Breast epithelium (tissue), 4 donors: ENCODE measurements at regions not wholly inside any gene's neighbourhood (a gene's known extent, or its start where the extent isn't known, plus 50 kb on each side); places are given as distances from the start of the nearest gene placed in this dataset.

Source experiments
- DNase-seq, 2 donors: peaks; one replicate each; pipeline ENCODE4 v3.0.0-alpha.2; 2019; ENCODE audit warnings: low spot score in 2 of 2
- H3K27ac ChIP-seq, 2 donors: fragments of 200-600 bp; sonication (generic) in 1 of 2; one replicate each; pipeline ENCODE4 v1.5.1; 2016 to 2019; ENCODE audit warnings: mild to moderate bottlenecking in 1 of 2
- H3K27me3 ChIP-seq, 2 donors: fragments of 200-600 bp; sonication (generic) in 1 of 2; one replicate each; pipeline versions ENCODE4 v1.5.1 to v1.6.0; 2017 to 2019; ENCODE audit warnings: control low read depth in 1 of 2, mild to moderate bottlenecking in 1 of 2
- H3K36me3 ChIP-seq: fragments of 200-600 bp; one replicate; pipeline ENCODE4 v1.5.1; 2019
- H3K4me1 ChIP-seq, 2 donors: fragments of 200-600 bp; sonication (generic); one replicate each; pipeline ENCODE4 v1.5.1; 2016 to 2019; ENCODE audit warnings: control low read depth in 1 of 2
- H3K4me3 ChIP-seq, 3 donors: fragments of 200-600 bp; sonication (generic); 1 replicate in 2 of 3; 2 replicates in 1 of 3; pipeline ENCODE4 v1.5.1; 2016 to 2019; ENCODE audit warnings: mild to moderate bottlenecking in 3 of 3, moderate library complexity in 2 of 3
- H3K9me3 ChIP-seq, 2 donors: fragments of 200-600 bp; sonication (generic) in 1 of 2; one replicate each; pipeline ENCODE4 v1.5.1; 2016 to 2019; ENCODE audit warnings: control low read depth in 1 of 2
- POLR2A ChIP-seq: fragments of 450-650 bp; IDR thresholded peaks from one replicate; pipeline ENCODE4 v1.6.1; 2016; ENCODE audit warnings: antibody characterized with exemption, mild to moderate bottlenecking, moderate library complexity
- POLR2AphosphoS5 ChIP-seq, 3 donors: sonication (generic); formaldehyde crosslinking; IDR thresholded peaks; one replicate each; pipeline ENCODE4 v1.6.1; 2017; ENCODE audit warnings: antibody characterized with exemption in 3 of 3
- intact Hi-C: fragments of 100-400 bp; cut with DNase I; formaldehyde crosslinking; loops from one replicate; pipeline ENCODE4 v1.15.1; 2023; ENCODE audit warnings: low total_unique reads
- TF ChIP-seq, protein P1 (sequence below), 3 donors: fragments of 450-650 bp; IDR thresholded peaks; one replicate each; pipeline ENCODE4 v1.5.1; 2016 to 2017; ENCODE audit warnings: antibody characterized with exemption in 3 of 3, mild to moderate bottlenecking in 3 of 3, moderate library complexity in 3 of 3

- Histone ChIP-seq H3K36me3 (no peaks in the 10 kb centered on the region), H3K4me1 (no peaks in the 10 kb centered on the region), H3K9me3 (no peaks in the 10 kb centered on the region), H3K4me3 (no peak overlapping the region), H3K27me3 (no peaks in the 10 kb centered on the region), H3K27ac (no peak overlapping the region)
- TF ChIP-seq POLR2AphosphoS5 (IDR thresholded peaks at IDR 0.05) (no peak), POLR2A (no peak)
- TF ChIP-seq, protein P1, sequence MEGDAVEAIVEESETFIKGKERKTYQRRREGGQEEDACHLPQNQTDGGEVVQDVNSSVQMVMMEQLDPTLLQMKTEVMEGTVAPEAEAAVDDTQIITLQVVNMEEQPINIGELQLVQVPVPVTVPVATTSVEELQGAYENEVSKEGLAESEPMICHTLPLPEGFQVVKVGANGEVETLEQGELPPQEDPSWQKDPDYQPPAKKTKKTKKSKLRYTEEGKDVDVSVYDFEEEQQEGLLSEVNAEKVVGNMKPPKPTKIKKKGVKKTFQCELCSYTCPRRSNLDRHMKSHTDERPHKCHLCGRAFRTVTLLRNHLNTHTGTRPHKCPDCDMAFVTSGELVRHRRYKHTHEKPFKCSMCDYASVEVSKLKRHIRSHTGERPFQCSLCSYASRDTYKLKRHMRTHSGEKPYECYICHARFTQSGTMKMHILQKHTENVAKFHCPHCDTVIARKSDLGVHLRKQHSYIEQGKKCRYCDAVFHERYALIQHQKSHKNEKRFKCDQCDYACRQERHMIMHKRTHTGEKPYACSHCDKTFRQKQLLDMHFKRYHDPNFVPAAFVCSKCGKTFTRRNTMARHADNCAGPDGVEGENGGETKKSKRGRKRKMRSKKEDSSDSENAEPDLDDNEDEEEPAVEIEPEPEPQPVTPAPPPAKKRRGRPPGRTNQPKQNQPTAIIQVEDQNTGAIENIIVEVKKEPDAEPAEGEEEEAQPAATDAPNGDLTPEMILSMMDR (IDR thresholded peaks at IDR 0.05) = no peak
- intact Hi-C loops = no loop called here
- no peak for DNase-seq
These were observed 795.3 kb upstream of the CELF2 start for GRCh38 chr10:10222304-10222841.

- H3K4me1 ChIP-seq = no peaks in the 10 kb centered on the region
- H3K4me3 ChIP-seq = no peak overlapping the region
- TF ChIP-seq POLR2AphosphoS5 (IDR thresholded peaks at IDR 0.05) (no peak), POLR2A (no peak)
- TF ChIP-seq, protein P1 (IDR thresholded peaks at IDR 0.05) = no peak
- no peak overlapping the region for H3K27ac ChIP-seq
- H3K36me3 ChIP-seq = no peaks in the 10 kb centered on the region
- H3K27me3 ChIP-seq = no peaks in the 10 kb centered on the region
- H3K9me3 ChIP-seq = no peaks in the 10 kb centered on the region
- DNase-seq = no peak
- intact Hi-C loops = no loop called here
These were observed 794.5 kb upstream of the CELF2 start for GRCh38 chr10:10223131-10223530.

DNA sequence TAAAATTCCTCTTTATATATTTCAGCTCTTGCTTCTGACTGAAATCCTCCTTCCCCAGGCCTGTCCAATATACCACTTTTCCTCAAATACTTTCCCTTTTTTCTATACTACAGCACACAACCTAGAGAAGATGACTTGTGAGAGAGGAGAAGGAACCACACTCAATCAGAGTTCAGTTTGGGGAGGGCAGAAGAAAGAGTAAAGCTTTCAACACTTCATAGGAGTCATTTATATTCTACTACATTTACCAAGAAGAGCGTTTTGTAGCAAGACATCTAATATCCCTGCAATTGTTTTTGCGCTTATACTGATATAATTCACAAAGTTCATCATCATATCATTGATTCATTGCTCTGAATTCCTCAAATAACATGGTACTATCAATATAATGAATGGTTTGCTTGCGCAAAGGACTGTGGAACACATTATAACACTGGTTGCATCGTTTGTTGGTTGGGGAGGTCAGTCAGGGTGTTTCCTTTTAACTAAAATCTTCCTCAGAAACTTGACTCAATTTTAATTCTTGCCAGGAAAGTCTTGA is 792.5 kb upstream of the CELF2 start:
- intact Hi-C loops = no loop called here
- no peak overlapping the region for H3K4me3 ChIP-seq
- no peak overlapping the region for H3K27ac ChIP-seq
- H3K27me3 ChIP-seq = no peaks in the 10 kb centered on the region
- no peaks in the 10 kb centered on the region for H3K36me3 ChIP-seq
- no peaks in the 10 kb centered on the region for H3K4me1 ChIP-seq
- no peaks in the 10 kb centered on the region for H3K9me3 ChIP-seq
- TF ChIP-seq, protein P1 (IDR thresholded peaks at IDR 0.05) = no peak
- TF ChIP-seq POLR2AphosphoS5 (IDR thresholded peaks at IDR 0.05) (no peak), POLR2A (no peak)
- DNase-seq = no peak

DNA sequence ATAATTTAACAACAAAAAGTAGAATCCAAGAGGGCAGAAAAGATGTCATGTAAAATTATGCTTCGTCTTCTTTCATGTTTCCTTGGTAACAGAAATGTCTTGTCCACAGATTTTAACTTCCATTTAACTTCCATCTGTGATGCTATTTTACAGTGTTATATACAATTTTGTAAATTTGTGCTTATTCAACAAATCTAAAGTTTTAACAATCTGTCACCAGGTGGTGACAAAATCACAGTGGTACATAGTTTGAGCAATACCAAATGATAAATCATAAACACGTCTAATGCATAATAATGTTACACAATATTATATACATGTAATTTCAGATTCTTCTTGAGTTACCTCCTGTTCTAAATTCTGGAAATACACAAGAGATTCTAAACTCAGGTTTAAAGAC is 784.4 kb upstream of the CELF2 start:
- H3K27ac ChIP-seq = no peak overlapping the region
- H3K36me3 ChIP-seq = no peaks in the 10 kb centered on the region
- no peak for DNase-seq
- no peaks in the 10 kb centered on the region for H3K27me3 ChIP-seq
- intact Hi-C loops = no loop called here
- no peaks in the 10 kb centered on the region for H3K4me1 ChIP-seq
- H3K9me3 ChIP-seq = no peaks in the 10 kb centered on the region
- TF ChIP-seq, protein P1 (IDR thresholded peaks at IDR 0.05) = no peak
- TF ChIP-seq POLR2A (no peak), POLR2AphosphoS5 (IDR thresholded peaks at IDR 0.05) (no peak)
- no peak overlapping the region for H3K4me3 ChIP-seq

DNA sequence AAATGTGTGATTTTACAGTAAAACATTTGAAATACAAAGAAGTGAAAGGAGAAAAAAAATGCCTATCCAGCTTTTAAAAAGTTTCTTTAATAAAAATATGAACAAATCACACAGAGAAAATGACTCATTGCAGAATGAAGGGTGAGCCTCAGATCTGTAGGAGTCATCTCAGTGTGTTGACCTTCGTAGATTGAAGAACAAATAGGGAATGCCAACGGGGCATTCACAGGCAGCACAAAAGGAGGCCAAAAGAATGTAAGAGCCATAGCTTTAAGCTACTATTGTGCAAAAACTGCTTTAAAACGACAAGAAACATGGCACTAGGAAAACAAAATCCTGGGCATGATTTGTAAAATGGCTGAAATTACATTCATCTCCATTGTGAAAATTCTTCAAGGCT is 782.7 kb upstream of the CELF2 start:
- Histone ChIP-seq H3K4me3 (no peak overlapping the region), H3K27me3 (no peaks in the 10 kb centered on the region), H3K9me3 (peaks cover 0 to under 1% of the 10 kb centered on the region in 2 donors), H3K4me1 (no peaks in the 10 kb centered on the region), H3K27ac (no peak overlapping the region), H3K36me3 (no peaks in the 10 kb centered on the region)
- DNase-seq = no peak
- TF ChIP-seq, protein P1 (IDR thresholded peaks at IDR 0.05) = no peak
- no peak for TF ChIP-seq POLR2A
- no peak for TF ChIP-seq POLR2AphosphoS5 (IDR thresholded peaks at IDR 0.05)
- intact Hi-C loops = no loop called here
